Body of pancreas (tissue), 4 donors: ENCODE measurements at regions not wholly inside any gene's neighbourhood (a gene's known extent, or its start where the extent isn't known, plus 50 kb on each side); places are given as distances from the start of the nearest gene placed in this dataset.

Source experiments
- ATAC-seq: fragments of 150-250 bp; one replicate; pipeline ENCODE4 v1.9.1; 2016
- DNase-seq, 4 donors: peaks; one replicate each; pipeline ENCODE4 v3.0.0-alpha.2; 2019
- H3K27ac ChIP-seq, 4 donors: fragments of 200-600 bp; sonication (generic); 1 replicate in 3 of 4; 2 replicates in 1 of 4; pipeline versions ENCODE4 v1.5.1 to v1.6.1; 2016 to 2019; ENCODE audit warnings: mild to moderate bottlenecking in 1 of 4, mixed read lengths in 1 of 4, moderate library complexity in 1 of 4
- H3K27me3 ChIP-seq, 2 donors: fragments of 200-600 bp; sonication (generic); one replicate each; pipeline ENCODE4 v1.6.0; 2016; ENCODE audit warnings: mild to moderate bottlenecking in 1 of 2
- H3K36me3 ChIP-seq, 2 donors: fragments of 200-600 bp; sonication (generic); replicated peaks in 1 of 2; 2 replicates each; pipeline ENCODE4 v1.5.1; 2016; ENCODE audit warnings: low read depth in 2 of 2; ENCODE audit not compliant: insufficient read depth in 1 of 2
- H3K4me1 ChIP-seq: fragments of 200-600 bp; sonication (generic); one replicate; pipeline ENCODE4 v1.6.0; 2016
- H3K4me3 ChIP-seq, 2 donors: fragments of 200-600 bp; sonication (generic); 1 replicate in 1 of 2; 2 replicates in 1 of 2; pipeline ENCODE4 v1.5.1; 2016 to 2019
- H3K9me3 ChIP-seq, 3 donors: fragments of 200-600 bp; sonication (generic); 1 replicate in 2 of 3; 2 replicates in 1 of 3; pipeline ENCODE4 v1.5.1; 2016
- POLR2A ChIP-seq, 3 donors: fragments of 450-650 bp; IDR thresholded peaks; one replicate each; pipeline ENCODE4 v1.6.1; 2016; ENCODE audit warnings: antibody characterized with exemption in 3 of 3, mild to moderate bottlenecking in 2 of 3
- WGBS, 2 donors: methylation state at CpG; one replicate each; pipeline ENCODE4 v1.1.5; 2017; 5-methylcytosine and 5-hydroxymethylcytosine counted together
- intact Hi-C: fragments of 100-400 bp; cut with DNase I; formaldehyde crosslinking; loops from one replicate; pipeline ENCODE4 v1.15.1; 2023
- TF ChIP-seq, protein P1 (sequence below), 7 experiments: fragments of 450-650 bp in 4 of 7; fragments of 200-600 bp in 3 of 7; sonication (generic) in 3 of 7; IDR thresholded peaks; one replicate each; pipeline ENCODE4 v1.5.1; 2016 to 2019; ENCODE audit warnings: antibody characterized with exemption in 7 of 7

DNA sequence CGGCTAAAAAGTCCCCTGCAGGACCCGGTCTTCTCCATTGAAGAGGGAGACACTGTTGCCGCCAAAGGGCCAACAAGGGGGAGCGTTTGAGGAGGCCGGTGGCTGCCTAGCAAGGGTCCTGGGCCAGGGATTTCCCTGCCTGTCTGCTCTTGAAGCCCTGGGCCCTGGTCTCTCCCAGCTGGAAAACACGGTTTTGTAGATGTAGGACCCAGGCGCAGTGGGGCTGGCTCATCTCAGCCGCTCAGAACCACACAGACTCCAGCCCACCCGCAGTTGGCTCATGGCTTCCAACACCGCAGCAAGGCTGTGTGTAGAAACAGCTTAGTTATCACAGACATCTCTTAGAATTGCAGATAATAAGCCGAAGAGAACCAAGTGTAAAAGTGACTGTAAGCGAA is 57.1 kb upstream of the TWIST2 start:
- DNase-seq (no peak), ATAC-seq (no peak)
- no peak overlapping the region for H3K27ac ChIP-seq
- intact Hi-C loops: no loop called here
- no peaks in the 10 kb centered on the region for H3K27me3 ChIP-seq
- no peak for TF ChIP-seq POLR2A (IDR thresholded peaks at IDR 0.05)
- TF ChIP-seq, protein P1, sequence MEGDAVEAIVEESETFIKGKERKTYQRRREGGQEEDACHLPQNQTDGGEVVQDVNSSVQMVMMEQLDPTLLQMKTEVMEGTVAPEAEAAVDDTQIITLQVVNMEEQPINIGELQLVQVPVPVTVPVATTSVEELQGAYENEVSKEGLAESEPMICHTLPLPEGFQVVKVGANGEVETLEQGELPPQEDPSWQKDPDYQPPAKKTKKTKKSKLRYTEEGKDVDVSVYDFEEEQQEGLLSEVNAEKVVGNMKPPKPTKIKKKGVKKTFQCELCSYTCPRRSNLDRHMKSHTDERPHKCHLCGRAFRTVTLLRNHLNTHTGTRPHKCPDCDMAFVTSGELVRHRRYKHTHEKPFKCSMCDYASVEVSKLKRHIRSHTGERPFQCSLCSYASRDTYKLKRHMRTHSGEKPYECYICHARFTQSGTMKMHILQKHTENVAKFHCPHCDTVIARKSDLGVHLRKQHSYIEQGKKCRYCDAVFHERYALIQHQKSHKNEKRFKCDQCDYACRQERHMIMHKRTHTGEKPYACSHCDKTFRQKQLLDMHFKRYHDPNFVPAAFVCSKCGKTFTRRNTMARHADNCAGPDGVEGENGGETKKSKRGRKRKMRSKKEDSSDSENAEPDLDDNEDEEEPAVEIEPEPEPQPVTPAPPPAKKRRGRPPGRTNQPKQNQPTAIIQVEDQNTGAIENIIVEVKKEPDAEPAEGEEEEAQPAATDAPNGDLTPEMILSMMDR (IDR thresholded peaks at IDR 0.05): no peak
- H3K4me3 ChIP-seq: no peak overlapping the region
- H3K9me3 ChIP-seq: no peaks in the 10 kb centered on the region
- H3K4me1 ChIP-seq: no peaks in the 10 kb centered on the region
- no peaks in the 10 kb centered on the region for H3K36me3 ChIP-seq
- WGBS, 2 donors: 62 to 79% methylated on average over 12 of the region's 12 CpGs

DNA sequence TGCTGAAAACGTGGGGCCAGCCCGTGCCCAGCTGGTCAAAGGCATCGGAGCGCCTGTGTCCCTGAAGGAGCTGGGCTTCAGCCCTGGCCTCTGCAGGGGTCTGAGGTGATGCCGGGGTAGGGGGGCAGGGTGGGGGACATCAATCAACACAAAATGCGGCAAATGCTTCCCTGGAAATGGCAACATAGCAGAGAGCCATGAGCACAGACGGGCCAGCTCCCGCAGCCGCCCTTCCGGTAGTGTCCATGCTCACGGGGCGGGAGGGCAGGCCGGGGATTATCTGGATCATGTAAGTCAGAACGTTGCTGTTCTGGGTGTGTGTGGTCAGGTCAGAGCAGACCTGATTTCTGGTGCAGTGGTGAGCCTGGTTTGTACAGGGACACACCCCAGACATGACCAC is 56.5 kb upstream of the TWIST2 start:
- no peaks in the 10 kb centered on the region for H3K4me1 ChIP-seq
- WGBS, 2 donors: 73 to 76% methylated on average over 12 to 14 of the region's 14 CpGs
- DNase-seq (no peak), ATAC-seq (no peak)
- H3K27ac ChIP-seq: no peak overlapping the region
- no peaks in the 10 kb centered on the region for H3K9me3 ChIP-seq
- H3K4me3 ChIP-seq: no peak overlapping the region
- TF ChIP-seq POLR2A (IDR thresholded peaks at IDR 0.05): no peak
- TF ChIP-seq, protein P1 (IDR thresholded peaks at IDR 0.05): no peak
- intact Hi-C loops: no loop called here
- no peaks in the 10 kb centered on the region for H3K36me3 ChIP-seq
- no peaks in the 10 kb centered on the region for H3K27me3 ChIP-seq

DNA sequence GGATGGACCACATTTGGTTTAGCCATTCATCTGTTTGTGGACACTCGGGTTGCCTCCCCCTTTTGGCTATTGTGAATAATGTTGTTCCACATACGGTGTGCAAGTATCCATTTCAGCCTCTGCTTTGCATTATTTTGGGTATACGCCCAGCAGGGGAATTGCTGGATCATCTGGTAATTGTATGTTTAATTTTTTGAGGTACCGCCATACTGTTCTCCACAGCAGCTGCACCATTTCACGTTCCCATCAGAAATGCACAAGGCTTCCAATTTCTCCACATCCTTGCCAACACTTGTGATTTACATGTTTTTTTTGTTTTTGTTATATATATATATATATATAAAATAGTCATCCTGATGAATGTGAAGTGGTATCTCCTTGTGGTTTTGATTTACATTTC is 54.6 kb upstream of the TWIST2 start:
- WGBS, 2 donors: 77 to 83% methylated on average over 5 of the region's 5 CpGs
- no peaks in the 10 kb centered on the region for H3K4me1 ChIP-seq
- no peak for DNase-seq

DNA sequence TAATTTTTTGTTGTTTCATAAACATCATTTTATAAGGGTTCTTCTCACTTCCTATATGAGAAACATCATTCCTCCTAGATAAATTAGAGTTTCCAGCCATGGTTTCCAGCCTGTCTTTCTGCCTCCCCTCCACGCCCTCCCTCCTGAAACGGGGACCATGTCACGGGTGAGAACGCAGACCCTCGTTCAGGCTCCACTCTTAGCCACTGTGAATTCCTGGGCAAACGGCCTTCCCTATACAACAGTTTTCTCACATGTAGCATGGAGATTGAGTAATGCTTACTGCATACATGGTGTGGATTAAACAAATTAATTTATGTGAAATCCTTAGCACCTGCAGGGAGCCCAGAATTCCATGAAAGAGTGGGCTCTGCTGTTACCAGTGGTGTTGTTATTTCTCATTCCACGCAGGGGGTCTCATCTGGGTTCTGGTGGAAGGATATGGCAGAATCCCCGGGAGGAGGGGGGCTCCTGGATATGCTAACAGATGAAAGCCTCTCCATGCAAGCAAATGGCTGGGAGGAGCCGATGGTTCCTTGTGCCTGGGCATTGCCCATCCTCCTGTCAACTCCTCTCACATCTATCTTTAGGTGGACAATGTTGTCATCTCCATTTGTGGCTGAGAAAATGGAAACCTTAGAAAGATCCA is 54.0 kb upstream of the TWIST2 start:
- WGBS, 2 donors: 78 to 81% methylated on average over 9 of the region's 9 CpGs
- Histone ChIP-seq H3K27ac (no peak overlapping the region), H3K27me3 (no peaks in the 10 kb centered on the region), H3K9me3 (no peaks in the 10 kb centered on the region), H3K4me3 (no peak overlapping the region), H3K4me1 (no peaks in the 10 kb centered on the region), H3K36me3 (no peaks in the 10 kb centered on the region)
- TF ChIP-seq POLR2A (IDR thresholded peaks at IDR 0.05): no peak
- TF ChIP-seq, protein P1 (IDR thresholded peaks at IDR 0.05): no peak
- intact Hi-C loops: no loop called here
- no peak for DNase-seq
- ATAC-seq: no peak

More for the DNA sequence above, 54.6 kb upstream of the TWIST2 start:
- Histone ChIP-seq H3K36me3 (no peaks in the 10 kb centered on the region), H3K27me3 (no peaks in the 10 kb centered on the region), H3K27ac (no peak overlapping the region), H3K4me3 (no peak overlapping the region), H3K9me3 (no peaks in the 10 kb centered on the region)
- intact Hi-C loops: no loop called here
- TF ChIP-seq, protein P1 (IDR thresholded peaks at IDR 0.05): no peak
- no peak for TF ChIP-seq POLR2A (IDR thresholded peaks at IDR 0.05)
- no peak for ATAC-seq

DNA sequence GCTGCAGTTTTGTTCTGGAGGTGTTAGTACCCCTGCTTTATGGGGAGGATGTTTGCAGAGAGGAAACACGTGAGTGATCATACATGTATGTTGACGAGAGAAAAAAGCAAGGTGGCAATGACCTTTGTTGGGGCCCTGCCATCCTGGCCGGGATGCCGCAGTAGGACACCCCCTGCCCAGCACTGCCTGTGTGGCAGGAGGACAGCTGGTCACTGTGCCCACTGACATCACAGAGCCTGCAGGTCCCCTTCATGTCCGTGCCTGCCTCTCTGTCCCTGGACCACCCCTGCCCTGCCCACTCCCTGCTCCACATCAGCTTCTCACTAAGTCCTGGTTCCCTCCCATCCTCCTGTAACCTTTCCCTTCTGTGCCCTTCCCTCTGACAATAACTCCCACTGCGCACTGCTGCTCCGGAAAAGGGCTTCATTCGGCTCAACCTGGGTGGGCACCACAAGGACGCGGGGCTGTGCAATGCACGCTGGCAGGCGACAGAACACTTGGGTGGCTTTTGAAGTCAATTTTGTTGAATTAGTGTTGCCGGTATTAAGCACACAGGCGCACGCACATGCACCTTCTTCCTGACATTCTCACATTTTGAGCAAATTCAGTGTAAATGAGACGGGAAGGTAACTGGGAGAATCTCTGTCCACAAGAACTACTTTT is 51.5 kb upstream of the TWIST2 start:
- Histone ChIP-seq H3K9me3 (no peaks in the 10 kb centered on the region), H3K27me3 (no peaks in the 10 kb centered on the region), H3K4me3 (no peak overlapping the region), H3K36me3 (no peaks in the 10 kb centered on the region), H3K27ac (no peak overlapping the region), H3K4me1 (no peaks in the 10 kb centered on the region)
- no peak for DNase-seq
- no peak for ATAC-seq
- WGBS, 2 donors: 71 to 76% methylated on average over 16 of the region's 16 CpGs
- no peak for TF ChIP-seq POLR2A (IDR thresholded peaks at IDR 0.05)
- TF ChIP-seq, protein P1 (IDR thresholded peaks at IDR 0.05): no peak
- intact Hi-C loops: no loop called here
